OCI-LY7 (cell line): ENCODE measurements at regions not wholly inside any gene's neighbourhood (a gene's known extent, or its start where the extent isn't known, plus 50 kb on each side); places are given as distances from the start of the nearest gene placed in this dataset.

Experiments used
- BruUV-seq: library from RNA; stranded (reverse); fragments of 400-500 nt; replicated peaks from 2 replicates; lab custom pipeline; 2021; lab: Mats Ljungman, UMichigan
- CTCF ChIA-PET: fragments of 300-600 bp; sonication (Branson Sonifier 250); formaldehyde crosslinking; loops from one replicate; lab custom pipeline; 2022; ENCODE audit warnings: antibody characterized with exemption; ENCODE audit not compliant: unreplicated experiment; lab: Charles Lee
- POLR2A ChIA-PET: fragments of 300-600 bp; sonication (Branson Sonifier 250); formaldehyde crosslinking; loops from one replicate; lab custom pipeline; 2022; ENCODE audit warnings: antibody characterized with exemption; lab: Charles Lee
- DNase-seq: peaks from one replicate; pipeline ENCODE4 v3.0.0-alpha.2; 2015; ENCODE audit warnings: low spot score
- H2AFZ ChIP-seq: fragments of 200-600 bp; sonication (generic), shearing (Covaris generic); 2 replicates; pipeline ENCODE4 v1.6.1; 2014; ENCODE audit warnings: mild to moderate bottlenecking, antibody characterized with exemption, low read length, moderate library complexity
- H3K27ac ChIP-seq: fragments of 200-600 bp; sonication (generic); 2 replicates; pipeline ENCODE4 v1.5.1; 2014; ENCODE audit warnings: mixed run types, low read depth, mild to moderate bottlenecking, moderate library complexity, low read length, inconsistent platforms; ENCODE audit not compliant: poor library complexity, severe bottlenecking
- H3K36me3 ChIP-seq: fragments of 200-600 bp; sonication (generic); 2 replicates; pipeline ENCODE4 v1.6.1; 2014; ENCODE audit warnings: mild to moderate bottlenecking, antibody characterized with exemption, low read length, moderate library complexity, mixed read lengths; ENCODE audit not compliant: insufficient read depth
- H3K4me1 ChIP-seq: fragments of 200-600 bp; sonication (generic); 2 replicates; pipeline ENCODE4 v1.5.1; 2014; ENCODE audit warnings: mild to moderate bottlenecking, low read length; ENCODE audit not compliant: insufficient read depth, poor library complexity, severe bottlenecking
- H3K4me2 ChIP-seq: fragments of 200-600 bp; sonication (generic); 2 replicates; pipeline ENCODE4 v1.6.1; 2014; ENCODE audit warnings: mild to moderate bottlenecking, low read length
- H3K4me3 ChIP-seq: fragments of 200-600 bp; sonication (generic); 2 replicates; pipeline ENCODE4 v1.5.1; 2014; ENCODE audit warnings: mild to moderate bottlenecking, low read depth, low read length; ENCODE audit not compliant: poor library complexity, severe bottlenecking
- H3K79me2 ChIP-seq: fragments of 200-600 bp; sonication (generic); 2 replicates; pipeline ENCODE4 v1.6.1; 2016; ENCODE audit warnings: low read depth, mild to moderate bottlenecking, low read length, moderate library complexity, mixed read lengths; ENCODE audit not compliant: insufficient read depth
- H3K9me2 ChIP-seq: fragments of 200-600 bp; sonication (generic); 2 replicates; pipeline ENCODE4 v1.6.1; 2016; ENCODE audit warnings: mild to moderate bottlenecking, low read length, mixed read lengths; ENCODE audit not compliant: insufficient read depth
- H3K9me3 ChIP-seq: fragments of 200-600 bp; sonication (generic); 2 replicates; pipeline ENCODE4 v1.6.1; 2014; ENCODE audit warnings: mild to moderate bottlenecking, mixed run types, low read length, mixed read lengths
- H4K20me1 ChIP-seq: fragments of 200-600 bp; sonication (generic); 2 replicates; pipeline ENCODE4 v1.6.1; 2014; ENCODE audit warnings: mild to moderate bottlenecking, antibody characterized with exemption, low read length, moderate library complexity, mixed read lengths; ENCODE audit not compliant: insufficient read depth
- EZH2phosphoT487 ChIP-seq: fragments of 200-600 bp; sonication (generic); IDR thresholded peaks from 2 replicates; pipeline ENCODE4 v1.6.1; 2018; ENCODE audit warnings: low read depth, borderline replicate concordance, mild to moderate bottlenecking, mixed run types, antibody characterized with exemption, low read length, moderate library complexity, mixed read lengths
- intact Hi-C: fragments of 100-400 bp; cut with micrococcal nuclease; formaldehyde crosslinking; loops from one replicate; pipeline ENCODE4 v1.10.0; 2022; ENCODE audit not compliant: unreplicated experiment
- TF ChIP-seq, protein P1 (sequence below): fragments of 200-600 bp; sonication (generic); conservative IDR thresholded peaks from 2 replicates; pipeline ENCODE4 v1.5.1; 2014; ENCODE audit warnings: mild to moderate bottlenecking, antibody characterized with exemption, low read length, moderate library complexity, mixed read lengths

- intact Hi-C loops = no loop called here
- CTCF ChIA-PET = no interaction called here
- no TSS peak for BruUV-seq
Observed at GRCh38 chr1:232355162-232356006, 274.5 kb downstream of the SIPA1L2 start.

DNA sequence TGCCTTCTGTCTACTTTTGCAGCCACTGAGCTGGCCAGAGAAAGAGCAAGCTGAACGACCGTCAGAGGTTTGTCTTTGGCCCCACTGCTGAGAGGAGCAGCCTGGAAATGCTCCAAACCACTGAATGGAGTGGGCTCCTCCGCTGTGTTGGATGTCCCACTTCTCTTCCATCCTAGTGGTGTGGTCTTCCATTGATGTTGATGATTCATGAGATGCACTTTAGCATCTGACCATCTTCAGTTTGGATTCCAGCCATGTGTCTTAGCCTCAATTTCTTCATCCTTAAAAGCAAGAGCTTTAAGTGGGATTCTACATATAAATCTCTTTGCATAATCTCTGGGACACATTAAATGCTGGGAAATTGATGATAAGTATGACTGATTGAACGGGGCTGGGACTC, 276.9 kb downstream of the SIPA1L2 start:
- Histone ChIP-seq H4K20me1 (no peaks in the 10 kb centered on the region), H3K4me1 (no peaks in the 10 kb centered on the region), H3K4me3 (no peak overlapping the region), H3K4me2 (no peak overlapping the region), H3K36me3 (no peaks in the 10 kb centered on the region), H2AFZ (no peak overlapping the region), H3K79me2 (no peaks in the 10 kb centered on the region), H3K9me3 (no peaks in the 10 kb centered on the region), H3K9me2 (no peaks in the 10 kb centered on the region), H3K27ac (no peak overlapping the region)
- no peak for DNase-seq
- TF ChIP-seq EZH2phosphoT487 = no peak
- TF ChIP-seq, protein P1, sequence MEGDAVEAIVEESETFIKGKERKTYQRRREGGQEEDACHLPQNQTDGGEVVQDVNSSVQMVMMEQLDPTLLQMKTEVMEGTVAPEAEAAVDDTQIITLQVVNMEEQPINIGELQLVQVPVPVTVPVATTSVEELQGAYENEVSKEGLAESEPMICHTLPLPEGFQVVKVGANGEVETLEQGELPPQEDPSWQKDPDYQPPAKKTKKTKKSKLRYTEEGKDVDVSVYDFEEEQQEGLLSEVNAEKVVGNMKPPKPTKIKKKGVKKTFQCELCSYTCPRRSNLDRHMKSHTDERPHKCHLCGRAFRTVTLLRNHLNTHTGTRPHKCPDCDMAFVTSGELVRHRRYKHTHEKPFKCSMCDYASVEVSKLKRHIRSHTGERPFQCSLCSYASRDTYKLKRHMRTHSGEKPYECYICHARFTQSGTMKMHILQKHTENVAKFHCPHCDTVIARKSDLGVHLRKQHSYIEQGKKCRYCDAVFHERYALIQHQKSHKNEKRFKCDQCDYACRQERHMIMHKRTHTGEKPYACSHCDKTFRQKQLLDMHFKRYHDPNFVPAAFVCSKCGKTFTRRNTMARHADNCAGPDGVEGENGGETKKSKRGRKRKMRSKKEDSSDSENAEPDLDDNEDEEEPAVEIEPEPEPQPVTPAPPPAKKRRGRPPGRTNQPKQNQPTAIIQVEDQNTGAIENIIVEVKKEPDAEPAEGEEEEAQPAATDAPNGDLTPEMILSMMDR = no peak
- CTCF ChIA-PET = no interaction called here
- intact Hi-C loops = no loop called here
- POLR2A ChIA-PET = no interaction called here
- no TSS peak for BruUV-seq

More at GRCh38 chr1:232355162-232356006, 274.5 kb downstream of the SIPA1L2 start:
- no peaks in the 10 kb centered on the region for H3K79me2 ChIP-seq
- H3K36me3 ChIP-seq = no peaks in the 10 kb centered on the region
- H2AFZ ChIP-seq = no peak overlapping the region
- H4K20me1 ChIP-seq = no peaks in the 10 kb centered on the region
- no peak overlapping the region for H3K4me3 ChIP-seq
- no peaks in the 10 kb centered on the region for H3K9me2 ChIP-seq
- no peak overlapping the region for H3K4me2 ChIP-seq
- H3K4me1 ChIP-seq = no peaks in the 10 kb centered on the region
- no peaks in the 10 kb centered on the region for H3K9me3 ChIP-seq
- POLR2A ChIA-PET = no interaction called here
- DNase-seq = no peak
- no peak for TF ChIP-seq EZH2phosphoT487
- TF ChIP-seq, protein P1 = no peak
- no peak overlapping the region for H3K27ac ChIP-seq

DNA sequence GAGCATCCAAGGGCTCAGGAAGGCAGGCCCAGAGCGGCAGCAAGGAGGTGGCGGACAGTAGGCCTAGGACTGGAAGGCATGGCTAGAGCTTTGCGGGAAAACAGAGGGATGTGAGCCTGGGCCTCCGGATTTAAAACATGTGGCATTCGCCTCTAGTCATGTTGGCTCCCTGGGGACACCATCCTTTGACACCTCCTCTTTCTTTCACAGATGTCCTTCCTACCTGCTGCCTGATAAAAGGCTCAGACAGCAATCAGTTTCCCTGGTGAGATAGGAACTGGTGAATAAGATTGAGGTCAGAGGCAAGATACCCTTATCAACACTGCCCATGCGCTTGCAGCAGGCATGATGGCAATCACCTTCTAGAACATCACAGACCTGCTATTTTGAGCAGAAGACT, 277.6 kb downstream of the SIPA1L2 start:
- no peak overlapping the region for H3K4me2 ChIP-seq
- ChIA-PET POLR2A (no interaction called here), CTCF (no interaction called here)
- BruUV-seq = no TSS peak
- no peaks in the 10 kb centered on the region for H3K36me3 ChIP-seq
- H3K9me2 ChIP-seq = no peaks in the 10 kb centered on the region
- H3K79me2 ChIP-seq = no peaks in the 10 kb centered on the region
- no peaks in the 10 kb centered on the region for H3K4me1 ChIP-seq
- intact Hi-C loops = no loop called here
- H3K27ac ChIP-seq = no peak overlapping the region
- no peaks in the 10 kb centered on the region for H4K20me1 ChIP-seq
- DNase-seq = no peak
- no peak overlapping the region for H3K4me3 ChIP-seq
- H3K9me3 ChIP-seq = no peaks in the 10 kb centered on the region
- TF ChIP-seq EZH2phosphoT487 = no peak
- TF ChIP-seq, protein P1 = no peak
- H2AFZ ChIP-seq = no peak overlapping the region
